GM10266 (cell line): ENCODE measurements at regions not wholly inside any gene's neighbourhood (a gene's known extent, or its start where the extent isn't known, plus 50 kb on each side); places are given as distances from the start of the nearest gene placed in this dataset.
"Not testable (repeated sequence)": the region's sequence is repeated elsewhere in the genome, so short reads cannot be mapped to it uniquely, and the experiment has no call there.

ENCODE experiments used
- DNase-seq: peaks from one replicate; pipeline ENCODE4 v3.0.0; 2012; ENCODE audit errors: extremely low spot score
- TF ChIP-seq, protein P1 (sequence below): IDR thresholded peaks from 2 replicates; pipeline ENCODE4 v1.5.1; 2012; ENCODE audit warnings: mild to moderate bottlenecking, low read depth; ENCODE audit not compliant: control insufficient read depth, insufficient read depth; ENCODE audit errors: missing control alignments

DNA sequence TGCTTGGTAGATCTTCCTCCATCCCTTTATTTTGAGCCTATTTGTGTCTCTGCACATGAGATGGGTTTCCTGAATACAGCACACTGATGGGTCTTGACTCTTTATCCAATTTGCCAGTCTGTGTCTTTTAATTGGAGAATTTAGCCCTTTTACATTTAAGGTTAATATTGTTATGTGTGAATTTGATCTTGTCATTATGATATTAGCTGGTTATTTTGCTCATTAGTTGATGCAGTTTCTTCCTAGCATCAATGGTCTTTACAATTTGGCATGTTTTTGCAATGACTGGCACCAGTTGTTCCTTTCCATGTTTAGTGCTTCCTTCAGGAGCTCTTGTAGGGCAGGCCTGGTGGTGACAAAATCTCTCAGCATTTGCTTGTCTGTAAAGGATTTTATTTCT, 72.4 kb downstream of the HNRNPD start:
- DNase-seq, result not testable (repeated sequence)

DNA sequence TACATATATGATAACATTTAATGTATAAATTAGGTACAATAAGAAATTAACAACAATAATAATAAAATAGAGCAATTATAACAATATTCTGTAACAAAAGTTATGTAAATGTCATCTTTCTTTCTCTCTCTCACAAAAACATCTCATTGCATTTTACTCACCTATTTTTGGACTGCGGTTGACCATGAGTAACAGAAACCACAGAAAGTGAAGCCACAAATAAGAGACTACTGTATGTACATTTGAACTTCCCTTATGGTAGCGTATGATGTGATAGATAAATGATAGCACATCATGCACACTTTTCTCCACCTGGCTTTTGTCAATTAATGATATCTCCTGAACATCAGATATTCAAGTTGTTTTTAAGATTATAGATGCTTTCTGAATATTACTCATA, 80.5 kb downstream of the HNRNPD start:
- DNase-seq, result peak; percentile 31
- TF ChIP-seq, protein P1, sequence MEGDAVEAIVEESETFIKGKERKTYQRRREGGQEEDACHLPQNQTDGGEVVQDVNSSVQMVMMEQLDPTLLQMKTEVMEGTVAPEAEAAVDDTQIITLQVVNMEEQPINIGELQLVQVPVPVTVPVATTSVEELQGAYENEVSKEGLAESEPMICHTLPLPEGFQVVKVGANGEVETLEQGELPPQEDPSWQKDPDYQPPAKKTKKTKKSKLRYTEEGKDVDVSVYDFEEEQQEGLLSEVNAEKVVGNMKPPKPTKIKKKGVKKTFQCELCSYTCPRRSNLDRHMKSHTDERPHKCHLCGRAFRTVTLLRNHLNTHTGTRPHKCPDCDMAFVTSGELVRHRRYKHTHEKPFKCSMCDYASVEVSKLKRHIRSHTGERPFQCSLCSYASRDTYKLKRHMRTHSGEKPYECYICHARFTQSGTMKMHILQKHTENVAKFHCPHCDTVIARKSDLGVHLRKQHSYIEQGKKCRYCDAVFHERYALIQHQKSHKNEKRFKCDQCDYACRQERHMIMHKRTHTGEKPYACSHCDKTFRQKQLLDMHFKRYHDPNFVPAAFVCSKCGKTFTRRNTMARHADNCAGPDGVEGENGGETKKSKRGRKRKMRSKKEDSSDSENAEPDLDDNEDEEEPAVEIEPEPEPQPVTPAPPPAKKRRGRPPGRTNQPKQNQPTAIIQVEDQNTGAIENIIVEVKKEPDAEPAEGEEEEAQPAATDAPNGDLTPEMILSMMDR, result no peak

DNA sequence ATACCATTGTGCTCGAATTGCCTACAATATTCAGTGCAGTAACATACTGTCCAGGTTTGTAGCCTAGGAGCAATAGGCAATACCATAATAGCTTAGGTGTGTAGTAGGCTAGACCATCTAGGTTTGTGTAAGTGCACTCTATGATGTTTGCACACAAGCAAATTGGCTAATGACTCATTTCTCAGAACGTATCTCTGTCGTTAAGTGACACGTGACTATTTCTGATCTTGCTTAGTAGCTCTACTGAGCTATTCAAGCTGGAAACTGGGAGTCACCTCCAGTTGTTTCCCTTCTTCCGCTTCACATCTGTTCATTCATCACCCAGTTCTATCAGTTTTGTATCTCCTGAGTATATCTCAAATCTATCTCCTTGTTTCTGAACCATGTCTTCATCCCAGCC, 86.1 kb downstream of the HNRNPD start:
- no peak for DNase-seq
- TF ChIP-seq, protein P1, result no peak

DNA sequence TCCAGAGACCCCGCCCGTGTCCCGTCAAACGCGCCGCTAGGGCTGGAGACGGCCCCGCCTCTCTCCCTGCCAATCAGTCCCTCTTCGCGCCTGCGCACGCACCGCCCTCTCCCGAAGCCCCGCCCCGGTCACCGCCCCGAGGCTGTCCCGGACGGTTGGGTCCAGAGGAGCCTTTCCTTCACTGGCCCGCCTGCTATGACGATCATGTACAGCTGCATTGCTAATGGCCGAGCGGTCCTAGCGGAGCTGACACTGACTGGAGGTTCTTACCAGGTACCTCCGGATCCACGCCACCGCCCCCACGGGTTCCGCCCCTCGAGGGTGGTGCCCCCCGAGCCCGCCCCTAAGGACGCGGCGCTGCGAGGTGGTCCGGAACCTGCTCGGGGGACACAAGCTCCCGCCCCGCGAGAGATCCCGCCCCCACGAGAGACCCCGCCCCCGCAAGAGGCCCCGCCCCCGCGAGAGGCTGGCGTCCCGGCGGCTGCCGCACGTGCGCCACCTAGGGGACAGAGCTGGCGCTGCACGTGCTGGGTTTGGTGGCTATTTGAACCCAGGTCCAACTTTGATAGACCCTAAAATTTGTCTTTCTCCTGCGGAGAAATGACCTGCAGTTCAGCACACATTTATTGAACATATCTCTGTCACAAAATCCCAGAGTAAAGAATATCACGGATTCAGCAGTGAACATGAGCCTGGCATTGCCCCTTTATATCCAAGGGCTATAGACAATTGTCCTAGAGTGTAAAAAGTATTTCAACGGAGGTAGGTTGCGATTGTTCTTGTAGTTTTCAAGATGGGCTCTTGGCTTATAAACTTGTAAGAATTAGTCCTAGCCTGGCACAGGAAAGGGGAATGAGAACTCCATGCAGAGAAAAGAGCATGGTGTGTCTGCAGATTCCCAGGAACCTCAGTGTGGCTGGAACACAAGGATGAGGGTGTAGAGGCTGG, 88.7 kb downstream of the HNRNPD start:
- TF ChIP-seq, protein P1, result peak; percentile 86
- DNase-seq, result peak; percentile 94

DNA sequence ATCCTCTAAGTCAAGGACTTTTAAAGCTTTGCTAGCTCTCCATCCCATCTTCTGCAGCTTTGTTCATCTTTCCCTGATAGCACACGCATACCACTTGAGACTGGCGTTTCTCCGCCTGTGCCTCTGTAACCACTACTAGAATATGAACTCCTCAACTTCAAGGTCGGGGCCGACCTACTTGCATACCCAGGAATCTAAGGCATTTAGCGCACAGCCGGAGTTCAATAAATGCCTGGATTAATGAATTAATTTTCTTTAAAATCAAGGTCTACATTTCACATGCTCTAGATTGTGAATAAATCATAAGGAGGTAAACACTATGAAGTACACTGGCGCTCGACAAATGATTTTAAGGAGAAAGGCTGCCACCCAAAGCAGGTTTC, 89.3 kb downstream of the HNRNPD start:
- TF ChIP-seq, protein P1, result no peak

DNA sequence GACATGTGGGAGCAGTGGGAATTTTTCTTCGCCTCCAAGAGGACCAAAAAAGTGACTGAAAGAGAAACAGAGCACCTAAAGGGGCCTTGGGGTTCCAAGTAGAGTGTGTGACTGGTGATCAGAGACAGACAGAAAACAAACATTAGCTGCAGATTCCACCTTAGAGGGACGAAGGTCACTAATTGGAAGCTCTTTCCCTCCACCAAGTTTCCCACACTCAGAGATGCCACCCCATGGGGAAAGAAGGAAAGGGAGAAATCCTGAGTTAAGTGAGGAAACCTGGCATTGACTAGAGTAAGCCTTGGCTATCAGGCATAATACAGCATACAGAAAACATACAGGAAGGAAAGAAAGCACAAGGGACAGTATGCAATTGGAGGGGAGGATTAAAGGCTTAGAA, 90.9 kb downstream of the HNRNPD start:
- TF ChIP-seq, protein P1, result no peak

More for the DNA sequence above, 89.3 kb downstream of the HNRNPD start:
- no peak for DNase-seq

DNA sequence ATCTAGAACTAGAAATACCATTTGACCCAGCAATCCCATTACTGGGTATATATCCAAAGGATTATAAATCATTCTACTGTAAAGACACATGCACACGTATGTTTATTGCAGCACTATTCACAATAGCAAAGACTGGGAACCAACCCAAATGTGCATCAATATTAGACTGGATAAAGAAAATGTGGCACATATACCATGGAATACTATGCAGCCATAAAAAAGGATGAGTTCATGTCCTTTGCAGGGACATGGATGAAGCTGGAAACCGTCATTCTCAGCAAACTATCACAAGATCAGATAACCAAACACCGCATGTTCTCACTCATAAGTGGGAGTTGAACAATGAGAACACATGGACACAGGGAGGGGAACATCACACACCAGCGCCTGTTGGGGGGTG, 94.2 kb downstream of the HNRNPD start:
- DNase-seq, result not testable (repeated sequence)

More for the DNA sequence above, 90.9 kb downstream of the HNRNPD start:
- DNase-seq, result no peak

DNA sequence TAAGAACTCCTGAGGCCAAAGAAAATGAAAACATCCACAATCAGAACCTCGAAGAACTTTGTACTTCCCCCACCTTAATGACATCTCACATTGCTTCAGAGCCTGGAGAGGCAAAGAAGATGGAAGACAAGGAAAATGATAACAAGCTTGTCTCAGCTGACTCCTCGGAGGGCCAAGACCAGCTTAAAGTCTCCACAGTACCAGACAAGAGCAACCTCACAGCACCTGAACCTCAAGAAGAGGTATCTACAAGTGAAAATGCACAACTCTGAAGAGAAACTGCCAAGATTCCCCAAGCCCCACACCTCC, 97.5 kb downstream of the HNRNPD start:
- no peak for DNase-seq
- TF ChIP-seq, protein P1, result no peak
